HG02884 (cell line): ENCODE measurements at regions not wholly inside any gene's neighbourhood (a gene's known extent, or its start where the extent isn't known, plus 50 kb on each side); places are given as distances from the start of the nearest gene placed in this dataset.

Source experiments
- ATAC-seq: cut with Tn5 transposase; IDR thresholded peaks from one replicate; pipeline ENCODE4 v1.9.1; 2021; ENCODE audit warnings: mild to moderate bottlenecking, moderate library complexity; ENCODE audit not compliant: unreplicated experiment

DNA sequence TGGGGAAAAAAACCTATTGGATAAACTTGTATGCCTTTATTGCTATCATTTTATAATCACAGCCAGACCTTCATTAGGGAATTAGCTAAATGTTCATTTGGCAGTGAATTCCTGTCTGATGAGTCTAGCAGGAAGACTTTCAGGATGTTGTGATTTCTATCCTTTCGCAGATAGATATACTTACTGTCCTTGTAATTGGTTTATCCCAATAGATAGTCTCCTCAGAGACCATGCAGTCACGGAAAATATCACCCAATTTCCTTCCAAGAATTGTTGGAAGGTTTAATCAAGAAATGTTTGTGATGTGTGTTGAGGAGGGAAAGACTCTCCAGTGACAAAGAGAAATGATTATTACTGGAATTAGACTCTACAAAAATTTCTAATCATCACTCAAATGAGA, 1937.9 kb upstream of the WWC1 start:
- no peak for ATAC-seq

DNA sequence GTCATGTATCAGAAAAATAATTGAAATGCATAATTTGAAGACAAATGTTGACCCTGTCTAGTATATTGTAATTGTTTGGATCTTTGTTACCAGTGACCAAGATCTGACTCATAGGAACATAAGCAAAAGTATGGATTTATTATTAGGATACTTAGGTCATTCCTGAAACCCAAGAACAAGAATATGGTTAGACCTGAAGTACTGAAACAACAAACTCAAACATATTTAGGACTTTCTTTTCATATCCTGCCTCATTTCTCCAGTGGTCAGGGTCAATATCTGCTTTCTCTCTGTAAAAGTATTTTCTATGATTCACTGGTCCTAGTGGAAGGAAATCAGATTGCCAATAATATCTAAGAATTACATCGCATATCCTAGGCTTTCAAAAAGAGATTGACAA, 1937.1 kb upstream of the WWC1 start:
- ATAC-seq, result no peak

- no peak for ATAC-seq
Measured at GRCh38 chr5:166356096-166356495, 1935.3 kb upstream of the WWC1 start.

DNA sequence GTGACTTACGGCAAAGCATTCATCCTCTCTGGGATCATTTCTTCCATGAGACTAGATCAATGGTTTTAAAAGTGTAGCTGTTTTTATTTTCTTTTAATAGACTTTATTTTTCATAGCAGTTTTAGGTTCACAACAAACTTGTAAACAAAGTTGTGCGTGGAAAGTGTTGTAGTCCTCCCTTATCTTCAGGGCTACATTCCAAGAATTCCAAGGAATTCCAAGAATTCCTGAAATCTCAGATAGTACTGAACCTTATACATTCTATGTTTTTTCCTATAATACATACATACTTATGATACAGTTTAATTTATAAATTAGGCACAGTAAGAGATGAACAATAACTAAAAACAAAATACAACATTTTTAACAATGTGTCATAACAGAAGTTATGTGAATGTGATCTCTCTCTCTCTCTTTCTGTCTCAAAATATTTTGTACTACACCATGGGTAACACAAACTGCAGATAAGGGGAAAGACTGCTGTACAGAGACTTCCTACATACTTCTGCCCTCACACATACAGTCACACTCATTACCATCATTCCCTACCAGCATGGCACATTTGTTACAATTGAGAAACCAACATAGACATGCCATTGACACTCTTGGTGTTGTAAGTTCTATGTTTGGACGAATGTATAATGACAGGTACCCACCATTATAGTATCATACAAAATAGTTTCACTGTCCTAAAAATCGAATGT, 1933.2 kb upstream of the WWC1 start:
- ATAC-seq, result no peak

GRCh38 chr5:166363087-166363760, 1928.2 kb upstream of the WWC1 start:
- ATAC-seq, result no peak

DNA sequence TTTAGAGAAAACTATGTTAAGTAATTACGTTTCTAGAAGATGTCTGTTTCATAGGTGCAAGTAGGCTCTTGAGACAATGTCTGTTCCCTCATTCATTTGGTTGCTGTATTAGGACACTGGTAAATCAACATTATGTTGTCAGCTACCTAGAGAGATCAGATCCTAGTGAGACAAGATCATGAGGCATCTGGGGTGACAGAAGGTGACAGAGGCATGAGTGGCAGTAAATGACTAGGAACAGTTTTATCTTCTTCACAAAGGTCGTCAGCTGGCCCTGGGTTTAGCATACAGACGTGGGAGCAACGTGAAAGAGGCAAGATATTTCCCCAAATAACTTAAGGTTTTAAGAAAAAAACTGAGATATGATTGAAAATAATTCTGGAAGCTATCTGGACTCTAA, 1926.3 kb upstream of the WWC1 start:
- no peak for ATAC-seq

DNA sequence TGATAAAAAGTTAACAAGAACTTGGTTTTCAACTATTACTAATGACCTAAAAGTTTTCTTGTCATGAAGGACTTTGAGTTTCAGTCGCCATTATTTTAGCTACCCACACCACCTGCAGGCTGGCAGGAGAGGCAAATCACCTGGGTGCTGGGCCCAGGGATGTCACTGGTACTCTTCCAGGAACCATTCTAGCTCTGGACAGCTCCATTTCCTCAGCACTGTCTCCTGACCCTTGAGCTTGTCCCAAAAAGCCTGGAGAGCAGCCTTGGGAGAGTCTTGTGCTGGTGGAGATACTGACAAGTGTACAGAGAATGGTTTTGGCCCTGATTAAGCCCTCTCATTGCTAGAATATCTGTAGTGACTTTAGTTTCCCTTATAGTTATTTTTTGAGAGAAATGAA, 1924.1 kb upstream of the WWC1 start:
- no peak for ATAC-seq

DNA sequence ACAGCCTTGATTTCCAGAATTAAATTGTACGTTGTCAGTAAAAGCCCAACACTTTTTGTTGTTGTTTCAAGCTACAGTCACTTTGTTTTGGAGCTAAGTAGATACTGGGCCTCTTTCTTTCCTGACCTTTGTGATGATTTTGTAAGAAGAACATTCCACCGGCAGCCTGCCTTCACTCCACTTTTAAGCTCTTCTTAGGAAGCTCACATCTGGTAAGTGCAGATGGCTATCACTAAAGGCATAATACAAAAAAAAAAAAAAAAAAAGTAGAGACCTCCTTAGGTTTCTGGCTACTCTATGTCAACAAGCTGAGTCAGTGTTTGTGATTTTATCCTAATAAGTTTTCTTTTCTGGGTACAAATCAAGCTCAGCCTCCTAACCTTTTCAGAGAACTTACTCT, 1922.1 kb upstream of the WWC1 start:
- no peak for ATAC-seq

GRCh38 chr5:166369807-166370206, 1921.6 kb upstream of the WWC1 start:
- no peak for ATAC-seq

DNA sequence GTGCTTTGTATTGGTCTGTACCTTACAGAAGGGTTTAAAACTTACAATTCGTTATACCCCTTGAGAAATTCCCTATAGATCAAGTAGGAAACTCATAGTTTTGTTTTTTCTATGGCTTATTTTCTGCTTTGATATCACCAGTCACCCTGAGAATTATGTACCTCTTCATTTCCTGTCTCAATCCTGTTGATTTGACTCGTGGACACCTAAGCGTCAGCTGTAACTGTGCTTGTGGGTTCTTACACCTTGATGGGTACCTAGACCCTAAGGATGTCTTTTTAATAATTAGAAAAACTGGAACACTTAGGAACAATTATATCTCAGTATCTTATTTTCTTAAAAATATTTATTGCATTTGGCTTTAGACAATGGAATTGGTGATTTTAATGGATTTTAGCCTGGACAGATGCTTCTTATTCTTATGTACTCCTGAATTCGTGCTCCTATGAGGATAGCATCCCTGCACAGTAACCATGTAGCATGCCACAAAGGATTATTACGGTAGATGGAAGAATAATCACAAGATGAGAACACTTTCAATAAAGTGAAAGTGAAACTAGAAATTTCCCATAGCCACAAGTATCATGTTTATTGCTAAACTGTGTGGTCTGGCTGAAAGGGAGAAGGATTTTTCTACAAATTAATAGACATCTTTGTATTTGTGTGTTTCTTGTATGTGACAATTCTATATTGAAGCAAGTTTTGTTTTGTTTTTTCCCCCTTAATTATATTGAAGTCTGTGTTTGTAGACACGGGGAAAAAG, 1920.3 kb upstream of the WWC1 start:
- ATAC-seq, result no peak

- ATAC-seq, result no peak
Measured at GRCh38 chr5:166373817-166374216, 1917.6 kb upstream of the WWC1 start.

DNA sequence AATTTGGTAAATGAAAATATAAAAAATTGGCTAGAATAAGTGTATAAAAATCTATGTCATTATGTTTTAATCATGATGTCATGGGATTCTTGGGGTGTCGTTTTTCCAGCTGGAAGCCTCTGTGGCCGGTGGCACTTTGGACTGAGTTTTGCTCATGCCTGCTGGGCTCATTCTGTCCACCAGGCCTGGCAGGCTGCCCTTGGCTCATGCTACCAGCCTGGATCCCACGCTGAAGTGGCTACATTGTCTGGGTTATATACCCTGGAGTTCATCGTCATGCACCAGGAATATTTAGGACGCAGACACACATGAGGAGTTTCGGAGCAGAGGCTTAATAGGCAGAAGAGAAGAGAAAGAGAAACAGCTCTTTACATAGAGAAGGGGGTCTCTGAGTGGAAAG, 1913.7 kb upstream of the WWC1 start:
- no peak for ATAC-seq

GRCh38 chr5:166379517-166379916, 1911.9 kb upstream of the WWC1 start:
- no peak for ATAC-seq

DNA sequence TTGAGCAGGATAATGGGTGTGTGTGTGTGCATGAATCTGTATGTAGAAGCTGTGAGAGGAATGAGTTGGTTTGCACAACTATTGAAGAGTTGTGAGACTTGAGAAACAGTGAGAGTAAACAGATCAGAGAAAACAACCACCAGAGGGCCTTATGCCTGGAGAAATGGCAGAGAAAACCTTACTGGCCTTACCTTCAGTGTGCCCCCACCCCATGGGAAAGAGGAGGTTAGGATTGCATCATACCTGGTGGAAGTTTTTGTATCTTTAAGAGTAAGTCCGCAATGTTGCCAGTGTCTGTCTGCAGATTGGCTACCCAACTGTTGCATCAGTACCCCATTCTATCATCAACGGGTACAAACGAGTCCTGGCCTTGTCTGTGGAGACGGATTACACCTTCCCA, 1909.4 kb upstream of the WWC1 start:
- ATAC-seq, result no peak

- no peak for ATAC-seq
Measured at GRCh38 chr5:166398131-166398530, 1893.3 kb upstream of the WWC1 start.

GRCh38 chr5:166399781-166400180, 1891.7 kb upstream of the WWC1 start:
- ATAC-seq, result no peak

GRCh38 chr5:166401391-166401790, 1890.1 kb upstream of the WWC1 start:
- no peak for ATAC-seq

DNA sequence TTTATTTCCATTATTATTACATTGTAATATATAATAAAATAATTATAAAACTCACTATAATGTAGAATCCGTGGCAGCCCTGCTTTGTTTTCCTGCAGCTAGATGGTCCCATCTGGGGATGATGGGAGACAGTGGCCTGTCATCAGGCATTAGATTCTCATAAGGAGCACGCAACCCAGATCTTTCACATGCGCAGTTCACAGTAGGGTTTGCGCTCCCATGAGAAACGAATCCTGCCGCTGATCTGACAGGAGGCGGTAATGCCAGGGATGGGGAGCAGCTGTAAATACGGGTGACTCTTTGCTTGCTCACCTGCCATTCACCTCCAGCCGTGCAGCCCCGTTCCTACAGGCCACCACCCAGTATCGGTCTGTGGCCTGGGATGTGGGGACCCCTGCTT, 1879.3 kb upstream of the WWC1 start:
- no peak for ATAC-seq

- no peak for ATAC-seq
Measured at GRCh38 chr5:166427211-166427610, 1864.2 kb upstream of the WWC1 start.

DNA sequence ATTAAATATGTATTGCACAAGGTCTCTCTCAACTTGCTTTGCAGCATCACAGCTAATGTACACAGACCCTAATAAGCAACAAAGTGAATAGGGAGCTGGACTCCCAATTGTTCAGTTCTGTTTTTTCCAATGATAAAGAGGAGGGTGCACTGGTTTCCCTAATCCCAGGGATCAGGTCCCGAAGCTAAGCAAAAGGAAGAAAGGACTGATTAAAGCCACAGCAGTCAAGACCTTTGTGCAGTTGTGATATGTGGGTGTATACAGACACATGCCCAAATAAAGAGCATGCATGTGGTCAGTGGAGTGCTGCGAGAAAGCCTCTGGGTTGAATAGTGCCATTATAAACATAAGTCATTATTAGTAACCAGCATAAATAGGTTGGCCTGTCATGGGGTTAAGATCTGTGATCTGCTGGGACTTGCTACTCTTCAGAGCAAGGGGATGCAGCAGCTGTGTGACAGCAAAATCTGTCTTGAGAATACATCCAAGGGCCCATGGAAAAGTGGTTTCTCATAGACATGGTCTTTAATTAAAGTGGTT, 1863.1 kb upstream of the WWC1 start:
- ATAC-seq, result no peak

GRCh38 chr5:166430491-166431319, 1860.7 kb upstream of the WWC1 start:
- ATAC-seq, result no peak
